Uterus (tissue), 3 donors: ENCODE measurements at regions not wholly inside any gene's neighbourhood (a gene's known extent, or its start where the extent isn't known, plus 50 kb on each side); places are given as distances from the start of the nearest gene placed in this dataset.

Experiments
- DNase-seq, 2 donors: peaks; one replicate each; pipeline ENCODE4 v3.0.0-alpha.2; 2019 to 2020
- H3K27ac ChIP-seq, 2 donors: fragments of 200-600 bp; sonication (generic); 1 replicate in 1 of 2; 2 replicates in 1 of 2; pipeline ENCODE4 v1.5.1; 2016 to 2018
- H3K27me3 ChIP-seq, 2 donors: fragments of 200-600 bp; sonication (generic); one replicate each; pipeline ENCODE4 v1.5.1; 2018 to 2019; ENCODE audit warnings: control low read depth in 1 of 2
- H3K36me3 ChIP-seq, 2 donors: fragments of 200-600 bp; sonication (generic); one replicate each; pipeline ENCODE4 v1.5.1; 2019; ENCODE audit warnings: control low read depth in 1 of 2
- H3K4me1 ChIP-seq, 2 donors: fragments of 200-600 bp; sonication (generic); one replicate each; pipeline ENCODE4 v1.5.1; 2018 to 2019; ENCODE audit warnings: control low read depth in 1 of 2
- H3K4me3 ChIP-seq, 2 donors: fragments of 200-600 bp; sonication (generic); 1 replicate in 1 of 2; 2 replicates in 1 of 2; pipeline ENCODE4 v1.5.1; 2018 to 2019; ENCODE audit warnings: mild to moderate bottlenecking in 1 of 2
- H3K9me3 ChIP-seq, 2 donors: fragments of 200-600 bp; sonication (generic); one replicate each; pipeline ENCODE4 v1.5.1; 2019; ENCODE audit warnings: control low read depth in 1 of 2
- CTCF ChIP-seq, 4 experiments: fragments of 200-600 bp in 2 of 4; fragments of 450-650 bp in 2 of 4; sonication (generic) in 2 of 4; IDR thresholded peaks; one replicate each; pipeline ENCODE4 v1.5.1; 2016 to 2019; ENCODE audit warnings: antibody characterized with exemption in 4 of 4, mild to moderate bottlenecking in 2 of 4, moderate library complexity in 1 of 4
- POLR2A ChIP-seq, 2 donors: fragments of 450-650 bp; IDR thresholded peaks; one replicate each; pipeline ENCODE4 v1.6.1; 2016; ENCODE audit warnings: antibody characterized with exemption in 2 of 2, mild to moderate bottlenecking in 1 of 2, moderate library complexity in 1 of 2
- intact Hi-C: fragments of 100-400 bp; cut with DNase I; formaldehyde crosslinking; loops from one replicate; pipeline ENCODE4 v1.15.1; 2023; ENCODE audit warnings: low total_unique reads
- donor health status: DM: yes; HTN: yes; CAD: no.

GRCh38 chr10:125266541-125266940, 106.2 kb upstream of the CTBP2 start:
- Histone ChIP-seq H3K4me3 (no peak overlapping the region), H3K27ac (no peak overlapping the region), H3K9me3 (no peaks in the 10 kb centered on the region), H3K4me1 (no peaks in the 10 kb centered on the region), H3K36me3 (no peaks in the 10 kb centered on the region), H3K27me3 (no peaks in the 10 kb centered on the region)
- intact Hi-C loops: no loop called here
- no peak for DNase-seq
- TF ChIP-seq CTCF (IDR thresholded peaks at IDR 0.05): no peak
- TF ChIP-seq POLR2A (IDR thresholded peaks at IDR 0.05): no peak

- H3K36me3 ChIP-seq: no peaks in the 10 kb centered on the region
- no peak overlapping the region for H3K4me3 ChIP-seq
- DNase-seq: no peak
- no peaks in the 10 kb centered on the region for H3K27me3 ChIP-seq
- H3K9me3 ChIP-seq: no peaks in the 10 kb centered on the region
- no peaks in the 10 kb centered on the region for H3K4me1 ChIP-seq
- intact Hi-C loops: no loop called here
- TF ChIP-seq POLR2A (IDR thresholded peaks at IDR 0.05): no peak
- TF ChIP-seq CTCF (IDR thresholded peaks at IDR 0.05): no peak
- no peak overlapping the region for H3K27ac ChIP-seq
Observed at GRCh38 chr10:125265579-125265955, 105.2 kb upstream of the CTBP2 start.

- H3K27ac ChIP-seq: no peak overlapping the region
- no peaks in the 10 kb centered on the region for H3K4me1 ChIP-seq
- TF ChIP-seq POLR2A (IDR thresholded peaks at IDR 0.05) (no peak), CTCF (IDR thresholded peaks at IDR 0.05) (no peak)
- no peaks in the 10 kb centered on the region for H3K36me3 ChIP-seq
- DNase-seq: no peak
- no peaks in the 10 kb centered on the region for H3K27me3 ChIP-seq
- H3K9me3 ChIP-seq: no peaks in the 10 kb centered on the region
- H3K4me3 ChIP-seq: no peak overlapping the region
- intact Hi-C loops: no loop called here
Observed at GRCh38 chr10:125264757-125265578, 104.6 kb upstream of the CTBP2 start.

GRCh38 chr10:125264091-125264490, 103.7 kb upstream of the CTBP2 start:
- Histone ChIP-seq H3K36me3 (no peaks in the 10 kb centered on the region), H3K27ac (no peak overlapping the region), H3K27me3 (no peaks in the 10 kb centered on the region), H3K9me3 (no peaks in the 10 kb centered on the region), H3K4me3 (no peak overlapping the region), H3K4me1 (no peaks in the 10 kb centered on the region)
- no peak for TF ChIP-seq CTCF (IDR thresholded peaks at IDR 0.05)
- TF ChIP-seq POLR2A (IDR thresholded peaks at IDR 0.05): no peak
- intact Hi-C loops: no loop called here
- DNase-seq: no peak

GRCh38 chr10:125263551-125263950, 103.2 kb upstream of the CTBP2 start:
- no peak overlapping the region for H3K27ac ChIP-seq

More at GRCh38 chr10:125263551-125263950, 103.2 kb upstream of the CTBP2 start:
- H3K27me3 ChIP-seq: no peaks in the 10 kb centered on the region
- DNase-seq: no peak
- intact Hi-C loops: no loop called here
- H3K36me3 ChIP-seq: no peaks in the 10 kb centered on the region
- no peaks in the 10 kb centered on the region for H3K4me1 ChIP-seq
- H3K9me3 ChIP-seq: no peaks in the 10 kb centered on the region
- no peak overlapping the region for H3K4me3 ChIP-seq
- TF ChIP-seq CTCF (IDR thresholded peaks at IDR 0.05): no peak
- no peak for TF ChIP-seq POLR2A (IDR thresholded peaks at IDR 0.05)
